ENCODE measurements at regions not wholly inside any gene's neighbourhood (a gene's known extent, or its start where the extent isn't known, plus 50 kb on each side); places are given as distances from the start of the nearest gene placed in this dataset.
A peak's percentile ranks its signal among the peaks of the same experiment; 100 is the strongest.

- DNase-seq (no peak), FAIRE-seq (no peak)
- no peak overlapping the region for H3K4me3 ChIP-seq (ENCODE audit: low read length in 3 of 3)
- no peak overlapping the region for H3K27ac ChIP-seq (ENCODE audit: low read depth in 2 of 2, low read length in 2 of 2)
- intact Hi-C loops (cut with DNase I) = no loop called here
- no peak overlapping the region for H3K9ac ChIP-seq (ENCODE audit: low read length in 3 of 3)
- no peaks in the 10 kb centered on the region for H3K4me1 ChIP-seq (ENCODE audit: control insufficient read depth in 2 of 3, insufficient read depth in 2 of 3, low read depth in 1 of 3, low read length in 3 of 3)
- no peaks in the 10 kb centered on the region for H3K9me3 ChIP-seq (ENCODE audit: control insufficient read depth in 2 of 3, insufficient read depth in 1 of 3, low read length in 3 of 3)
- no peaks in the 10 kb centered on the region for H3K36me3 ChIP-seq (ENCODE audit: control insufficient read depth in 2 of 3, insufficient read depth in 3 of 3, low read length in 3 of 3)
- TF ChIP-seq, protein P1, sequence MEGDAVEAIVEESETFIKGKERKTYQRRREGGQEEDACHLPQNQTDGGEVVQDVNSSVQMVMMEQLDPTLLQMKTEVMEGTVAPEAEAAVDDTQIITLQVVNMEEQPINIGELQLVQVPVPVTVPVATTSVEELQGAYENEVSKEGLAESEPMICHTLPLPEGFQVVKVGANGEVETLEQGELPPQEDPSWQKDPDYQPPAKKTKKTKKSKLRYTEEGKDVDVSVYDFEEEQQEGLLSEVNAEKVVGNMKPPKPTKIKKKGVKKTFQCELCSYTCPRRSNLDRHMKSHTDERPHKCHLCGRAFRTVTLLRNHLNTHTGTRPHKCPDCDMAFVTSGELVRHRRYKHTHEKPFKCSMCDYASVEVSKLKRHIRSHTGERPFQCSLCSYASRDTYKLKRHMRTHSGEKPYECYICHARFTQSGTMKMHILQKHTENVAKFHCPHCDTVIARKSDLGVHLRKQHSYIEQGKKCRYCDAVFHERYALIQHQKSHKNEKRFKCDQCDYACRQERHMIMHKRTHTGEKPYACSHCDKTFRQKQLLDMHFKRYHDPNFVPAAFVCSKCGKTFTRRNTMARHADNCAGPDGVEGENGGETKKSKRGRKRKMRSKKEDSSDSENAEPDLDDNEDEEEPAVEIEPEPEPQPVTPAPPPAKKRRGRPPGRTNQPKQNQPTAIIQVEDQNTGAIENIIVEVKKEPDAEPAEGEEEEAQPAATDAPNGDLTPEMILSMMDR (IDR thresholded peaks at IDR 0.05; ENCODE audit: borderline replicate concordance, extremely low read depth, insufficient read depth) = no peak
- no peaks in the 10 kb centered on the region for H3K27me3 ChIP-seq (ENCODE audit: control insufficient read depth, insufficient read depth, low read length)
These were observed 728.7 kb upstream of the GHITM start for GRCh38 chr10:83410570-83410969.

- H3K4me3 ChIP-seq (ENCODE audit: low read length in 3 of 3) = no peak overlapping the region
- TF ChIP-seq, protein P1 (IDR thresholded peaks at IDR 0.05; ENCODE audit: borderline replicate concordance, extremely low read depth, insufficient read depth) = no peak
- no peak overlapping the region for H3K9ac ChIP-seq (ENCODE audit: low read length in 3 of 3)
- H3K9me3 ChIP-seq (ENCODE audit: control insufficient read depth in 2 of 3, insufficient read depth in 1 of 3, low read length in 3 of 3) = no peaks in the 10 kb centered on the region
- FAIRE-seq (no peak), DNase-seq (no peak)
- intact Hi-C loops (cut with DNase I) = no loop called here
- no peaks in the 10 kb centered on the region for H3K27me3 ChIP-seq (ENCODE audit: control insufficient read depth, insufficient read depth, low read length)
- H3K4me1 ChIP-seq (ENCODE audit: control insufficient read depth in 2 of 3, insufficient read depth in 2 of 3, low read depth in 1 of 3, low read length in 3 of 3) = no peaks in the 10 kb centered on the region
- H3K36me3 ChIP-seq (ENCODE audit: control insufficient read depth in 2 of 3, insufficient read depth in 3 of 3, low read length in 3 of 3) = no peaks in the 10 kb centered on the region
- H3K27ac ChIP-seq (ENCODE audit: low read depth in 2 of 2, low read length in 2 of 2) = no peak overlapping the region
These were observed 714.0 kb upstream of the GHITM start for GRCh38 chr10:83425306-83425705.

DNA sequence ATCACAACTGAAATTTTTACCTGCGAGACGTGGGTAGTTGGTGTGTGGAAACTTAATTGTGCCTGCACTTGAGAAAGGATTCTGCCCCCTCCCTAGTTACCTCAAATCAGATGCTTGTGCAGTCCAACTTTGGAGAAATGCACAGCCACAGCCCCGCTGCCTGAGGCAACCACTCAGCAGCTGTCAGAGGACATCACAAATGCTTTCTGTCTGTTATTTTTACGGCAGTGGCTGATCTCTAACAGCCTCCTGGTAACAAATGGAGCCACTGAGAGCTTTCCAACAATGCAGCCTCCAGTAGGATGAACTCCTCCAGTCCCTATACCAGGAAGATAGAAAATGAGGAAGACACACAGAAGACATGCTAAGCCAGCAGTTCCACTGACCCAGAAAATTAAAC, 712.2 kb upstream of the GHITM start:
- TF ChIP-seq, protein P1 (IDR thresholded peaks at IDR 0.05; ENCODE audit: borderline replicate concordance, extremely low read depth, insufficient read depth) = no peak
- H3K4me3 ChIP-seq (ENCODE audit: low read length in 3 of 3) = no peak overlapping the region
- H3K9me3 ChIP-seq (ENCODE audit: control insufficient read depth in 2 of 3, insufficient read depth in 1 of 3, low read length in 3 of 3) = no peaks in the 10 kb centered on the region
- intact Hi-C loops (cut with DNase I) = no loop called here
- DNase-seq (peak in 1 of 5 donors; percentile 29), FAIRE-seq (no peak)
- H3K27me3 ChIP-seq (ENCODE audit: control insufficient read depth, insufficient read depth, low read length) = no peaks in the 10 kb centered on the region
- H3K4me1 ChIP-seq (ENCODE audit: control insufficient read depth in 2 of 3, insufficient read depth in 2 of 3, low read depth in 1 of 3, low read length in 3 of 3) = no peaks in the 10 kb centered on the region
- H3K36me3 ChIP-seq (ENCODE audit: control insufficient read depth in 2 of 3, insufficient read depth in 3 of 3, low read length in 3 of 3) = no peaks in the 10 kb centered on the region
- H3K27ac ChIP-seq (ENCODE audit: low read depth in 2 of 2, low read length in 2 of 2) = no peak overlapping the region
- no peak overlapping the region for H3K9ac ChIP-seq (ENCODE audit: low read length in 3 of 3)
